ENCODE measurements at regions not wholly inside any gene's neighbourhood (a gene's known extent, or its start where the extent isn't known, plus 50 kb on each side); places are given as distances from the start of the nearest gene placed in this dataset.
"Not testable (repeated sequence)": the region's sequence is repeated elsewhere in the genome, so short reads cannot be mapped to it uniquely, and the experiment has no call there.

- CTCF ChIA-PET, result interaction anchor here (0.5 kb wide), 1 partner anchor 62 kb away, joined by 3 read pairs; no protein-coding TSS in a partner anchor
- H3K9me3 ChIP-seq (ENCODE audit: low read length), result no peaks in the 10 kb centered on the region
- BruUV-seq (replicated peaks), result no TSS peak
- DNase-seq (no peak), ATAC-seq (no peak)
- no peaks in the 10 kb centered on the region for H3F3A ChIP-seq (ENCODE audit: low read length, unreplicated experiment)
- no peak overlapping the region for H3K27ac ChIP-seq (ENCODE audit: low read length)
- H3K36me3 ChIP-seq (ENCODE audit: low read depth, low read length), result no peaks in the 10 kb centered on the region
- H3K9ac ChIP-seq (ENCODE audit: low read length), result no peak overlapping the region
- no peaks in the 10 kb centered on the region for H3K79me2 ChIP-seq (ENCODE audit: low read length)
- no peaks in the 10 kb centered on the region for H4K20me1 ChIP-seq (ENCODE audit: low read length)
- POLR2A ChIA-PET (ENCODE audit: unreplicated experiment), result no interaction called here
- intact Hi-C loops (cut with micrococcal nuclease), result no loop called here
- H3K4me1 ChIP-seq (ENCODE audit: insufficient read depth, low read length), result no peaks in the 10 kb centered on the region; the same call in 1 of the 2 replicates
- H3K27me3 ChIP-seq (ENCODE audit: low read length), result no peaks in the 10 kb centered on the region
- TF ChIP-seq, protein P1, sequence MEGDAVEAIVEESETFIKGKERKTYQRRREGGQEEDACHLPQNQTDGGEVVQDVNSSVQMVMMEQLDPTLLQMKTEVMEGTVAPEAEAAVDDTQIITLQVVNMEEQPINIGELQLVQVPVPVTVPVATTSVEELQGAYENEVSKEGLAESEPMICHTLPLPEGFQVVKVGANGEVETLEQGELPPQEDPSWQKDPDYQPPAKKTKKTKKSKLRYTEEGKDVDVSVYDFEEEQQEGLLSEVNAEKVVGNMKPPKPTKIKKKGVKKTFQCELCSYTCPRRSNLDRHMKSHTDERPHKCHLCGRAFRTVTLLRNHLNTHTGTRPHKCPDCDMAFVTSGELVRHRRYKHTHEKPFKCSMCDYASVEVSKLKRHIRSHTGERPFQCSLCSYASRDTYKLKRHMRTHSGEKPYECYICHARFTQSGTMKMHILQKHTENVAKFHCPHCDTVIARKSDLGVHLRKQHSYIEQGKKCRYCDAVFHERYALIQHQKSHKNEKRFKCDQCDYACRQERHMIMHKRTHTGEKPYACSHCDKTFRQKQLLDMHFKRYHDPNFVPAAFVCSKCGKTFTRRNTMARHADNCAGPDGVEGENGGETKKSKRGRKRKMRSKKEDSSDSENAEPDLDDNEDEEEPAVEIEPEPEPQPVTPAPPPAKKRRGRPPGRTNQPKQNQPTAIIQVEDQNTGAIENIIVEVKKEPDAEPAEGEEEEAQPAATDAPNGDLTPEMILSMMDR (conservative IDR thresholded peaks at IDR 0.05; ENCODE audit: low read depth, low read length), result no peak
- TF ChIP-seq EZH2phosphoT487 (IDR thresholded peaks at IDR 0.05; ENCODE audit: borderline replicate concordance, low read length), result no peak
- no peak for TF ChIP-seq EZH2 (IDR thresholded peaks at IDR 0.05; ENCODE audit: low read length, unreplicated experiment)
- no peaks in the 10 kb centered on the region for H3K9me2 ChIP-seq (replicated peaks; ENCODE audit: low read length)
- no peak overlapping the region for H3K4me2 ChIP-seq (ENCODE audit: low read length)
- H3K4me3 ChIP-seq (ENCODE audit: low read length), result no peak overlapping the region
- H2AFZ ChIP-seq (ENCODE audit: low read length), result no peak overlapping the region
These were observed 81.5 kb downstream of the C9orf50 start for GRCh38 chr9:129539446-129539845.

DNA sequence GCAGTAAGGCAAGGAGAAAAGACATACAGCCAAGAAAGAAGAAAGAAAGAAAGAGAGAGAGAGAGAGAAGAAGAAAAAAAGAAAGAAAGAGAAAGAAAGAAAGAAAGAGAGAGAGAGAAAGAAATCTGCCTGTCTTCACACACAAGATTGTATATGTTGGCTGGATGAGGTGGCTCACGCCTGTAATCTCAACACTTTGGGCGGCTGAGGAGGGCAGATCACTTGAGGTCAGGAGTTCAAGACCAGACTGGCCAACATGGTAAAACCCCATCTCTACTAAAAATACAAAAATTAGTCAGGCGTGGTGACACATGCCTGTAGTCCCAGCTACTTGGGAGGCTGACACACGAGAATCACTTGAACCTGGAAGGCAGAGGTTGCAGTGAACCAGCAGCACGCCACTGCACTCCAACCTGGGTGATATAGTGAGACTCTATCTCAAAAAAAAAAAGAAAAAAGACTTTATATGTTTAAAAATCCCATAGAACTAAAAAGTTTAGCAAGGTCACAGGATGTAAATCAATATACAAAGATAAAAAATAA is 89.0 kb downstream of the C9orf50 start:
- intact Hi-C loops (cut with micrococcal nuclease); H3K27ac ChIP-seq (ENCODE audit: low read length); BruUV-seq (replicated peaks); H3K9me2 ChIP-seq (replicated peaks; ENCODE audit: low read length); ATAC-seq; H3K4me2 ChIP-seq (ENCODE audit: low read length); CTCF ChIA-PET; H3K79me2 ChIP-seq (ENCODE audit: low read length); DNase-seq; H4K20me1 ChIP-seq (ENCODE audit: low read length); POLR2A ChIA-PET (ENCODE audit: unreplicated experiment); H3K4me1 ChIP-seq (ENCODE audit: insufficient read depth, low read length); H3K36me3 ChIP-seq (ENCODE audit: low read depth, low read length); H2AFZ ChIP-seq (ENCODE audit: low read length); H3K9ac ChIP-seq (ENCODE audit: low read length); H3F3A ChIP-seq (ENCODE audit: low read length, unreplicated experiment); H3K9me3 ChIP-seq (ENCODE audit: low read length); H3K27me3 ChIP-seq (ENCODE audit: low read length); H3K4me3 ChIP-seq (ENCODE audit: low read length): not testable (repeated sequence)

DNA sequence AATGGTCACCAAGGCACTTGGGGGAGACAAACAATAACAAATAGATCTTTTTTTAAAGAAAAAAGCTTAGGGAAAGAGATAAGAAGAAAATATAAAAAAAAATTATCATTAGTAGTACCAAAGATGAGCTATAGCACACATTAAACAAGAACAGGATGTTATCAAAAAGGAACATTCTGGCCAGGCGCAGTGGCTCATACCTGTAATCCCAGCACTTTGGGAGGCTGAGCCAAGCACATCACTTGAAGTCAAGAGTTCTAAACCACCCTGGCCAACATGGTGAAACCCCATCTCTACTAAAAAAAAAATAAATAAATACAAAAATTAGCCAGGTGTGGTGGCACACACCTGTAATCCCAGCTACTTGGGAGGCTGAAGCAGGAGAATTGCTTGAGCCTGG is 92.9 kb downstream of the C9orf50 start:
- not testable (repeated sequence) for H3K4me1 ChIP-seq (ENCODE audit: insufficient read depth, low read length)

DNA sequence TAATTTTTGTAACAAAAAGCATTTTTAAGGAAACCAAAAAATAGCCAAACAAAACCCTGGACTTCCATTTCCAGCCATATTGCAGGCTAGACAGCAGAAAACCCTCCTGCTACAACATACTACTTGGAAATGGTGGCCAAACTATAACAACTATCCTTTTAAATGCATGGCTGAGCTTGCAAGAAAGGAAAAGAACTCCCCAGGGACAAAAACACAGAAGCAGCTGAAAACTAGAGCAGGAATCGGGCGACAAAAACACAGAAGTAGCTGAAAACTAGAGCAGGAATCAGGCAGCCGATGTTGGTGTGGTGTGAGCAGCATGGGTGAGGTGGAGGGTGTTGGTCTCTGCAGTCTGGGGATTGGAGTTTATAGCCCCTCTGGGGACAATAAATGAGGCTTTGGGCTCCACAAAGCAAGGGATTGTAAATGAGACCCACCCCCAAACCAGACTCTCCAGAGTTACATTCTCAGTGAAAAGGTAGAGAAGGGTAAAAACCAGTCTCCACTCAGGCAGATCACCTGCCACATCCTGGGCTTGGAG is 95.2 kb downstream of the C9orf50 start:
- Histone ChIP-seq H2AFZ (ENCODE audit: low read length) (no peak overlapping the region), H4K20me1 (ENCODE audit: low read length) (no peaks in the 10 kb centered on the region), H3K9me2 (replicated peaks; ENCODE audit: low read length) (no peaks in the 10 kb centered on the region), H3K79me2 (ENCODE audit: low read length) (no peaks in the 10 kb centered on the region), H3K27me3 (ENCODE audit: low read length) (no peaks in the 10 kb centered on the region), H3K27ac (ENCODE audit: low read length) (no peak overlapping the region), H3F3A (ENCODE audit: low read length, unreplicated experiment) (no peaks in the 10 kb centered on the region), H3K4me2 (ENCODE audit: low read length) (no peak overlapping the region), H3K36me3 (ENCODE audit: low read depth, low read length) (no peaks in the 10 kb centered on the region), H3K4me3 (ENCODE audit: low read length) (no peak overlapping the region), H3K9me3 (ENCODE audit: low read length) (no peaks in the 10 kb centered on the region), H3K4me1 (ENCODE audit: insufficient read depth, low read length) (no peaks in the 10 kb centered on the region), H3K9ac (ENCODE audit: low read length) (no peak overlapping the region)
- DNase-seq (no peak), ATAC-seq (no peak)
- TF ChIP-seq, protein P1 (conservative IDR thresholded peaks at IDR 0.05; ENCODE audit: low read depth, low read length), result no peak
- TF ChIP-seq EZH2phosphoT487 (IDR thresholded peaks at IDR 0.05; ENCODE audit: borderline replicate concordance, low read length) (no peak), EZH2 (IDR thresholded peaks at IDR 0.05; ENCODE audit: low read length, unreplicated experiment) (no peak)
- POLR2A ChIA-PET (ENCODE audit: unreplicated experiment), result no interaction called here
- BruUV-seq (replicated peaks), result no TSS peak
- intact Hi-C loops (cut with micrococcal nuclease), result no loop called here
- CTCF ChIA-PET, result no interaction called here

More for the DNA sequence above, 92.9 kb downstream of the C9orf50 start:
- DNase-seq; H2AFZ ChIP-seq (ENCODE audit: low read length); intact Hi-C loops (cut with micrococcal nuclease); CTCF ChIA-PET; H3K9ac ChIP-seq (ENCODE audit: low read length); H3K4me3 ChIP-seq (ENCODE audit: low read length); H3K27ac ChIP-seq (ENCODE audit: low read length); BruUV-seq (replicated peaks); H3K4me2 ChIP-seq (ENCODE audit: low read length); H3K9me3 ChIP-seq (ENCODE audit: low read length); H4K20me1 ChIP-seq (ENCODE audit: low read length); ATAC-seq; POLR2A ChIA-PET (ENCODE audit: unreplicated experiment); H3K27me3 ChIP-seq (ENCODE audit: low read length); H3K79me2 ChIP-seq (ENCODE audit: low read length); H3K9me2 ChIP-seq (replicated peaks; ENCODE audit: low read length); H3F3A ChIP-seq (ENCODE audit: low read length, unreplicated experiment); H3K36me3 ChIP-seq (ENCODE audit: low read depth, low read length): not testable (repeated sequence)

Data from PC-3 (cell line).